CD14-positive monocyte (primary cell): ENCODE measurements at regions not wholly inside any gene's neighbourhood (a gene's known extent, or its start where the extent isn't known, plus 50 kb on each side); places are given as distances from the start of the nearest gene placed in this dataset.

Source experiments
- DNase-seq, 3 donors: peaks; one replicate each; pipeline ENCODE4 v3.0.0-alpha.2; 2011 to 2022
- H2AFZ ChIP-seq: 2 replicates; pipeline ENCODE4 v1.6.0; 2012; ENCODE audit warnings: mild to moderate bottlenecking, low read depth, low read length, inconsistent platforms; ENCODE audit not compliant: insufficient read depth, poor library complexity, severe bottlenecking
- H3K27ac ChIP-seq, 2 donors: 1 replicate in 1 of 2; 2 replicates in 1 of 2; pipeline ENCODE4 v1.5.1; 2012 to 2013; ENCODE audit warnings: low read length in 2 of 2, control low read depth in 1 of 2, inconsistent platforms in 1 of 2, low read depth in 1 of 2, mild to moderate bottlenecking in 1 of 2
- H3K27me3 ChIP-seq, 2 donors: one replicate each; pipeline versions ENCODE4 v1.6.0 to v1.6.1; 2011 to 2013; ENCODE audit warnings: low read length in 2 of 2; ENCODE audit not compliant: control insufficient read depth in 2 of 2, insufficient read depth in 2 of 2
- H3K36me3 ChIP-seq, 2 donors: replicated peaks in 1 of 2; 1 replicate in 1 of 2; 2 replicates in 1 of 2; pipeline versions ENCODE4 v1.5.1 to v1.6.1; 2012 to 2013; ENCODE audit warnings: low read length in 2 of 2, control low read depth in 1 of 2, inconsistent platforms in 1 of 2, mild to moderate bottlenecking in 1 of 2; ENCODE audit not compliant: insufficient read depth in 2 of 2, control insufficient read depth in 1 of 2
- H3K4me1 ChIP-seq, 2 donors: 1 replicate in 1 of 2; 2 replicates in 1 of 2; pipeline versions ENCODE4 v1.5.1 to v1.6.1; 2012 to 2013; ENCODE audit warnings: low read length in 2 of 2, control low read depth in 1 of 2, inconsistent platforms in 1 of 2, mild to moderate bottlenecking in 1 of 2, moderate library complexity in 1 of 2; ENCODE audit not compliant: insufficient read depth in 2 of 2, control insufficient read depth in 1 of 2
- H3K4me2 ChIP-seq: replicated peaks from 2 replicates; pipeline ENCODE3; 2012; ENCODE audit warnings: low read length, moderate library complexity, mild to moderate bottlenecking; ENCODE audit not compliant: poor library complexity, severe bottlenecking; ENCODE audit errors: extremely low read depth
- H3K4me3 ChIP-seq, 3 experiments: fragments of 200-600 bp in 1 of 3; sonication (generic) in 1 of 3; replicated peaks in 1 of 3; 1 replicate in 2 of 3; 2 replicates in 1 of 3; pipeline ENCODE4 v1.5.1; 2011 to 2013; ENCODE audit warnings: low read length in 3 of 3, mild to moderate bottlenecking in 3 of 3, control low read depth in 2 of 3, low read depth in 2 of 3, inconsistent platforms in 1 of 3, moderate library complexity in 1 of 3
- H3K79me2 ChIP-seq: 2 replicates; pipeline ENCODE4 v1.6.0; 2012; ENCODE audit warnings: mild to moderate bottlenecking, control low read depth, inconsistent platforms, low read length, moderate library complexity; ENCODE audit not compliant: insufficient read depth
- H3K9ac ChIP-seq: 2 replicates; pipeline ENCODE4 v1.6.0; 2017; ENCODE audit warnings: low read length, mild to moderate bottlenecking; ENCODE audit not compliant: insufficient read depth, poor library complexity, severe bottlenecking
- H3K9me3 ChIP-seq, 2 donors: replicated peaks in 1 of 2; 1 replicate in 1 of 2; 2 replicates in 1 of 2; pipeline versions ENCODE4 v1.5.1 to v1.6.1; 2012 to 2013; ENCODE audit warnings: low read length in 2 of 2, control low read depth in 1 of 2; ENCODE audit not compliant: control insufficient read depth in 1 of 2, insufficient read depth in 1 of 2
- H4K20me1 ChIP-seq: 2 replicates; pipeline ENCODE4 v1.6.0; 2012; ENCODE audit warnings: mild to moderate bottlenecking, low read length, control low read depth, moderate library complexity; ENCODE audit not compliant: insufficient read depth
- H3K27ac Mint-ChIP-seq, 7 donors: one replicate each; pipeline ENCODE4 v1.8.0; 2020; ENCODE audit warnings: mild to moderate bottlenecking in 7 of 7, mixed read lengths in 7 of 7, moderate library complexity in 6 of 7, inconsistent platforms in 2 of 7
- H3K27me3 Mint-ChIP-seq, 3 donors: one replicate each; pipeline ENCODE4 v1.8.0; 2021 to 2022; ENCODE audit warnings: low read depth in 3 of 3, mild to moderate bottlenecking in 3 of 3, mixed read lengths in 3 of 3, moderate library complexity in 3 of 3, inconsistent platforms in 1 of 3
- H3K36me3 Mint-ChIP-seq, 2 donors: one replicate each; pipeline ENCODE4 v1.8.0; 2020; ENCODE audit warnings: mixed read lengths in 2 of 2, inconsistent platforms in 1 of 2, mild to moderate bottlenecking in 1 of 2
- H3K4me1 Mint-ChIP-seq: one replicate; pipeline ENCODE4 v1.8.0; 2020; ENCODE audit warnings: mild to moderate bottlenecking, mixed read lengths
- H3K4me3 Mint-ChIP-seq, 2 donors: one replicate each; pipeline ENCODE4 v1.8.0; 2020; ENCODE audit warnings: mild to moderate bottlenecking in 2 of 2, mixed read lengths in 2 of 2, moderate library complexity in 1 of 2
- H3K9me3 Mint-ChIP-seq, 7 donors: one replicate each; pipeline ENCODE4 v1.8.0; 2020 to 2022; ENCODE audit warnings: mixed read lengths in 7 of 7, mild to moderate bottlenecking in 6 of 7, moderate library complexity in 6 of 7, inconsistent platforms in 2 of 7
- CTCF ChIP-seq: fragments of 200-600 bp; IDR thresholded peaks from one replicate; pipeline ENCODE4 v1.8.0; 2022; ENCODE audit warnings: antibody characterized with exemption, mild to moderate bottlenecking
- WGBS: methylation state at CpG from one replicate; pipeline ENCODE4 v1.1.5; 2013; ENCODE audit warnings: missing lambda C conversion rate; ENCODE audit not compliant: insufficient coverage; 5-methylcytosine and 5-hydroxymethylcytosine counted together
- intact Hi-C, 2 donors: fragments of 100-400 bp; cut with micrococcal nuclease; formaldehyde crosslinking; loops; one replicate each; pipeline versions ENCODE4 v1.15.0 to v1.15.1; 2023

GRCh38 chr14:65997347-65997746, 488.8 kb upstream of the CCDC196 start:
- no peak for DNase-seq
- Mint-ChIP-seq H3K9me3 (peaks cover 9 to 45% (median 29%) of the 10 kb centered on the region in 7 donors), H3K27me3 (peaks cover 1 to 7% (median 5%) of the 10 kb centered on the region in 3 donors), H3K4me1 (no peaks in the 10 kb centered on the region), H3K4me3 (no peak overlapping the region), H3K36me3 (no peaks in the 10 kb centered on the region), H3K27ac (no peak overlapping the region)
- no peaks in the 10 kb centered on the region for H3K27me3 ChIP-seq
- H3K36me3 ChIP-seq: no peaks in the 10 kb centered on the region
- no peak for TF ChIP-seq CTCF
- no peaks in the 10 kb centered on the region for H3K4me1 ChIP-seq
- no peaks in the 10 kb centered on the region for H4K20me1 ChIP-seq
- H3K79me2 ChIP-seq: no peaks in the 10 kb centered on the region
- no peak overlapping the region for H3K4me3 ChIP-seq
- no peak overlapping the region for H3K4me2 ChIP-seq
- H2AFZ ChIP-seq: no peak overlapping the region
- WGBS: no CpG with 5 or more reads among the region's 2 CpGs
- H3K27ac ChIP-seq: no peak overlapping the region
- intact Hi-C loops: no loop called here
- H3K9ac ChIP-seq: no peak overlapping the region
- peaks cover 0 to 27% of the 10 kb centered on the region in 2 donors for H3K9me3 ChIP-seq

GRCh38 chr14:65999865-66000264, 486.3 kb upstream of the CCDC196 start:
- H3K9ac ChIP-seq: no peak overlapping the region
- H3K36me3 Mint-ChIP-seq: no peaks in the 10 kb centered on the region
- H3K36me3 ChIP-seq: no peaks in the 10 kb centered on the region
- no peak overlapping the region for H3K4me2 ChIP-seq
- peaks cover 0 to 27% of the 10 kb centered on the region in 2 donors for H3K9me3 ChIP-seq
- no peak for TF ChIP-seq CTCF
- peaks cover 21 to 45% (median 36%) of the 10 kb centered on the region in 7 donors for H3K9me3 Mint-ChIP-seq
- H3K4me1 ChIP-seq: no peaks in the 10 kb centered on the region
- no peak for DNase-seq
- no peaks in the 10 kb centered on the region for H3K27me3 ChIP-seq
- peaks cover 1 to 7% (median 2%) of the 10 kb centered on the region in 3 donors for H3K27me3 Mint-ChIP-seq
- H3K27ac Mint-ChIP-seq: no peak overlapping the region
- H4K20me1 ChIP-seq: no peaks in the 10 kb centered on the region
- no peak overlapping the region for H3K4me3 ChIP-seq
- no peaks in the 10 kb centered on the region for H3K79me2 ChIP-seq
- H3K27ac ChIP-seq: no peak overlapping the region
- no peaks in the 10 kb centered on the region for H3K4me1 Mint-ChIP-seq
- intact Hi-C loops: no loop called here
- no peak overlapping the region for H3K4me3 Mint-ChIP-seq
- WGBS: 100% methylated on average over 1 of the region's 1 CpG
- H2AFZ ChIP-seq: no peak overlapping the region
